ENCODE measurements at regions not wholly inside any gene's neighbourhood (a gene's known extent, or its start where the extent isn't known, plus 50 kb on each side); places are given as distances from the start of the nearest gene placed in this dataset.

- DNase-seq, result no peak
Measured at GRCh38 chr7:131159961-131160361, 167.7 kb upstream of the MKLN1 start.

- DNase-seq, result no peak
Measured at GRCh38 chr7:131161103-131161502, 166.6 kb upstream of the MKLN1 start.

- no peak for DNase-seq
Measured at GRCh38 chr7:131164025-131164925, 163.4 kb upstream of the MKLN1 start.

GRCh38 chr7:131166066-131166465 lies 161.6 kb upstream of the MKLN1 start:
- no peak for DNase-seq

- DNase-seq, result no peak
Measured at GRCh38 chr7:131170440-131171271, 157.0 kb upstream of the MKLN1 start.

- no peak for DNase-seq
Measured at GRCh38 chr7:131173145-131173890, 154.4 kb upstream of the MKLN1 start.

GRCh38 chr7:131174391-131174790 lies 153.3 kb upstream of the MKLN1 start:
- DNase-seq, result no peak

- no peak for DNase-seq
Measured at GRCh38 chr7:131174855-131175254, 152.8 kb upstream of the MKLN1 start.

GRCh38 chr7:131182446-131183058 lies 145.1 kb upstream of the MKLN1 start:
- DNase-seq, result no peak

- DNase-seq, result no peak
Measured at GRCh38 chr7:131183072-131183471, 144.6 kb upstream of the MKLN1 start.

- no peak for DNase-seq
Measured at GRCh38 chr7:131183611-131184119, 144.0 kb upstream of the MKLN1 start.

- no peak for DNase-seq
Measured at GRCh38 chr7:131186816-131187215, 140.9 kb upstream of the MKLN1 start.

- peak; percentile 26 for DNase-seq
Measured at GRCh38 chr7:131188367-131189339, 139.0 kb upstream of the MKLN1 start.

GRCh38 chr7:131189488-131189887 lies 138.2 kb upstream of the MKLN1 start:
- no peak for DNase-seq

- no peak for DNase-seq
Measured at GRCh38 chr7:131190146-131190545, 137.5 kb upstream of the MKLN1 start.

GRCh38 chr7:131190581-131190980 lies 137.1 kb upstream of the MKLN1 start:
- no peak for DNase-seq

- DNase-seq, result no peak
Measured at GRCh38 chr7:131194070-131194865, 133.4 kb upstream of the MKLN1 start.

GRCh38 chr7:131196803-131197202 lies 130.9 kb upstream of the MKLN1 start:
- DNase-seq, result no peak

- no peak for DNase-seq
Measured at GRCh38 chr7:131197920-131198615, 129.6 kb upstream of the MKLN1 start.

- no peak for DNase-seq
Measured at GRCh38 chr7:131202451-131202850, 125.2 kb upstream of the MKLN1 start.

Data from activated CD4-positive, alpha-beta T cell treated with anti-CD3 and anti-CD28 coated beads for 1 hour (primary cell).